Large intestine (tissue), 3 donors: ENCODE measurements at regions not wholly inside any gene's neighbourhood (a gene's known extent, or its start where the extent isn't known, plus 50 kb on each side); places are given as distances from the start of the nearest gene placed in this dataset.

ENCODE experiments used
- DNase-seq, 2 donors: peaks; one replicate each; pipeline versions ENCODE4 v3.0.0 to v3.0.0-alpha.2; 2013
- H3K27ac ChIP-seq: one replicate; pipeline ENCODE4 v1.5.1; 2013; ENCODE audit warnings: low read length
- H3K27me3 ChIP-seq: 2 replicates; pipeline ENCODE4 v1.6.1; 2013; ENCODE audit warnings: low read length; ENCODE audit not compliant: control insufficient read depth, insufficient read depth
- H3K36me3 ChIP-seq: 2 replicates; pipeline ENCODE4 v1.6.1; 2013; ENCODE audit warnings: low read length; ENCODE audit not compliant: control insufficient read depth, insufficient read depth
- H3K4me1 ChIP-seq: one replicate; pipeline ENCODE4 v1.6.1; 2013; ENCODE audit warnings: low read length; ENCODE audit not compliant: control insufficient read depth, insufficient read depth
- H3K4me3 ChIP-seq: one replicate; pipeline ENCODE4 v1.5.1; 2013; ENCODE audit warnings: low read length
- H3K9me3 ChIP-seq: one replicate; pipeline ENCODE4 v1.6.1; 2013; ENCODE audit warnings: mild to moderate bottlenecking, low read depth, low read length, moderate library complexity; ENCODE audit not compliant: control insufficient read depth
- WGBS: methylation state at CpG from one replicate; pipeline ENCODE4 v1.1.5; 2013; ENCODE audit warnings: low lambda C conversion rate; ENCODE audit not compliant: insufficient coverage; 5-methylcytosine and 5-hydroxymethylcytosine counted together

GRCh38 chr20:22504829-22505377 lies 79.5 kb downstream of the FOXA2 start:
- Histone ChIP-seq H3K27ac (no peak overlapping the region), H3K36me3 (no peaks in the 10 kb centered on the region), H3K9me3 (no peaks in the 10 kb centered on the region), H3K4me3 (no peak overlapping the region), H3K27me3 (no peaks in the 10 kb centered on the region), H3K4me1 (peaks cover 27% of the 10 kb centered on the region)
- WGBS: no CpG with 5 or more reads among the region's 4 CpGs
- DNase-seq: no peak

- WGBS: no CpG with 5 or more reads among the region's 4 CpGs
- DNase-seq: no peak
- H3K9me3 ChIP-seq: no peaks in the 10 kb centered on the region
- H3K4me3 ChIP-seq: no peak overlapping the region
- peaks cover 30% of the 10 kb centered on the region for H3K4me1 ChIP-seq
- H3K27me3 ChIP-seq: no peaks in the 10 kb centered on the region
- peak overlapping the region; percentile 75 for H3K27ac ChIP-seq
- no peaks in the 10 kb centered on the region for H3K36me3 ChIP-seq
These were observed 80.8 kb downstream of the FOXA2 start for GRCh38 chr20:22503577-22503976.

- no peaks in the 10 kb centered on the region for H3K27me3 ChIP-seq
- peak; percentile 56 to 88 for DNase-seq
- peak overlapping the region; percentile 60 for H3K27ac ChIP-seq
These were observed 81.6 kb downstream of the FOXA2 start for GRCh38 chr20:22502731-22503191.

GRCh38 chr20:22501566-22502344 lies 82.6 kb downstream of the FOXA2 start:
- 100% methylated on average over 1 of the region's 11 CpGs for WGBS
- Histone ChIP-seq H3K27me3 (no peaks in the 10 kb centered on the region), H3K9me3 (no peaks in the 10 kb centered on the region), H3K36me3 (no peaks in the 10 kb centered on the region), H3K27ac (peak overlapping the region; percentile 60), H3K4me3 (no peak overlapping the region), H3K4me1 (peaks cover 23% of the 10 kb centered on the region)
- no peak for DNase-seq

More at GRCh38 chr20:22502731-22503191, 81.6 kb downstream of the FOXA2 start:
- Histone ChIP-seq H3K4me1 (peaks cover 28% of the 10 kb centered on the region), H3K4me3 (no peak overlapping the region), H3K9me3 (no peaks in the 10 kb centered on the region), H3K36me3 (no peaks in the 10 kb centered on the region)
- no CpG with 5 or more reads among the region's 10 CpGs for WGBS

- no peak overlapping the region for H3K27ac ChIP-seq
- DNase-seq: no peak
- H3K36me3 ChIP-seq: no peaks in the 10 kb centered on the region
- H3K4me3 ChIP-seq: no peak overlapping the region
- H3K9me3 ChIP-seq: no peaks in the 10 kb centered on the region
- no peaks in the 10 kb centered on the region for H3K27me3 ChIP-seq
- peaks cover 23% of the 10 kb centered on the region for H3K4me1 ChIP-seq
These were observed 83.3 kb downstream of the FOXA2 start for GRCh38 chr20:22501034-22501433.

GRCh38 chr20:22499515-22500166 lies 84.7 kb downstream of the FOXA2 start:
- Histone ChIP-seq H3K4me3 (no peak overlapping the region), H3K27ac (peak overlapping the region; percentile 18), H3K36me3 (no peaks in the 10 kb centered on the region), H3K9me3 (no peaks in the 10 kb centered on the region), H3K4me1 (peaks cover 23% of the 10 kb centered on the region), H3K27me3 (no peaks in the 10 kb centered on the region)
- peak; percentile 56 to 83 for DNase-seq
- no CpG with 5 or more reads among the region's 10 CpGs for WGBS

- Histone ChIP-seq H3K9me3 (no peaks in the 10 kb centered on the region), H3K4me1 (peaks cover 8% of the 10 kb centered on the region), H3K27ac (no peak overlapping the region), H3K36me3 (no peaks in the 10 kb centered on the region), H3K27me3 (no peaks in the 10 kb centered on the region), H3K4me3 (no peak overlapping the region)
- WGBS: 94% methylated on average over 2 of the region's 3 CpGs
- no peak for DNase-seq
These were observed 87.6 kb downstream of the FOXA2 start for GRCh38 chr20:22496817-22497216.

GRCh38 chr20:22495789-22496188 lies 88.6 kb downstream of the FOXA2 start:
- Histone ChIP-seq H3K27ac (no peak overlapping the region), H3K36me3 (no peaks in the 10 kb centered on the region), H3K4me1 (peaks cover 8% of the 10 kb centered on the region), H3K9me3 (no peaks in the 10 kb centered on the region), H3K27me3 (no peaks in the 10 kb centered on the region), H3K4me3 (no peak overlapping the region)
- no CpG with 5 or more reads among the region's 2 CpGs for WGBS
- DNase-seq: no peak

GRCh38 chr20:22495172-22495571 lies 89.2 kb downstream of the FOXA2 start:
- no peak overlapping the region for H3K4me3 ChIP-seq
- H3K36me3 ChIP-seq: no peaks in the 10 kb centered on the region
- WGBS: no CpG with 5 or more reads among the region's 2 CpGs
- no peaks in the 10 kb centered on the region for H3K27me3 ChIP-seq
- H3K9me3 ChIP-seq: no peaks in the 10 kb centered on the region
- no peak overlapping the region for H3K27ac ChIP-seq
- H3K4me1 ChIP-seq: peaks cover 11% of the 10 kb centered on the region
- DNase-seq: no peak

- Histone ChIP-seq H3K36me3 (no peaks in the 10 kb centered on the region), H3K9me3 (no peaks in the 10 kb centered on the region), H3K27me3 (no peaks in the 10 kb centered on the region), H3K27ac (no peak overlapping the region), H3K4me3 (no peak overlapping the region), H3K4me1 (peaks cover 17% of the 10 kb centered on the region)
- DNase-seq: no peak
- no CpG with 5 or more reads among the region's 2 CpGs for WGBS
These were observed 91.9 kb downstream of the FOXA2 start for GRCh38 chr20:22492497-22492896.
